ENCODE measurements at regions not wholly inside any gene's neighbourhood (a gene's known extent, or its start where the extent isn't known, plus 50 kb on each side); places are given as distances from the start of the nearest gene placed in this dataset.

DNA sequence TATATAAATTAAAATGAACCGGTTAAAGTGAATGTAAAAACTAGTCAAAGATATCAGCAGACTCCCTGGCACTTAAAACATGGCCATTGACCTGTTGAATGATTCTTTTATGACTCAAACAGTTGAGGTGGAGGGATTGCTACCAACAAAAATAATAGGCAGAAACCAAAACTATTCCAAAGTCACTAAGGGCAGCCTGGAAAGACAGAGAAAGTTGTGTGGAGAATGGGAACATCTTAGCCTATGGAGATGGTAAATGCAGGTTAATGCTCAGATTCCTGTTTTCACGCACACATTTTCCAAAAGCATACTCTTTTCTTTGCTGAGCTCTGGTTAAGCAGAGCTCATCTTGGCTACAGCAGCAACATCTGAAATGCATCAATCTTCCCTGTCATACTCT lies 553.5 kb downstream of the HACE1 start:
- Mint-ChIP-seq H3K4me3 (no peak overlapping the region), H3K36me3 (no peaks in the 10 kb centered on the region), H3K27ac (no peak overlapping the region), H3K4me1 (peaks cover 8% of the 10 kb centered on the region), H3K27me3 (ENCODE audit: low read depth) (no peaks in the 10 kb centered on the region), H3K9me3 (no peaks in the 10 kb centered on the region)
- ChIA-PET POLR2A (no interaction called here), CTCF (no interaction called here)
- DNase-seq (ENCODE audit: low spot score) (no peak), ATAC-seq (no peak)
- TF ChIP-seq JUN (CRISPR knock-in tag; IDR thresholded peaks at IDR 0.05) (no peak), KAT7 (CRISPR knock-in tag; IDR thresholded peaks at IDR 0.05; ENCODE audit: borderline replicate concordance) (no peak)
- TF ChIP-seq, protein P1, sequence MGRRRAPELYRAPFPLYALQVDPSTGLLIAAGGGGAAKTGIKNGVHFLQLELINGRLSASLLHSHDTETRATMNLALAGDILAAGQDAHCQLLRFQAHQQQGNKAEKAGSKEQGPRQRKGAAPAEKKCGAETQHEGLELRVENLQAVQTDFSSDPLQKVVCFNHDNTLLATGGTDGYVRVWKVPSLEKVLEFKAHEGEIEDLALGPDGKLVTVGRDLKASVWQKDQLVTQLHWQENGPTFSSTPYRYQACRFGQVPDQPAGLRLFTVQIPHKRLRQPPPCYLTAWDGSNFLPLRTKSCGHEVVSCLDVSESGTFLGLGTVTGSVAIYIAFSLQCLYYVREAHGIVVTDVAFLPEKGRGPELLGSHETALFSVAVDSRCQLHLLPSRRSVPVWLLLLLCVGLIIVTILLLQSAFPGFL (CRISPR knock-in tag; IDR thresholded peaks at IDR 0.05; ENCODE audit: borderline replicate concordance), result no peak

DNA sequence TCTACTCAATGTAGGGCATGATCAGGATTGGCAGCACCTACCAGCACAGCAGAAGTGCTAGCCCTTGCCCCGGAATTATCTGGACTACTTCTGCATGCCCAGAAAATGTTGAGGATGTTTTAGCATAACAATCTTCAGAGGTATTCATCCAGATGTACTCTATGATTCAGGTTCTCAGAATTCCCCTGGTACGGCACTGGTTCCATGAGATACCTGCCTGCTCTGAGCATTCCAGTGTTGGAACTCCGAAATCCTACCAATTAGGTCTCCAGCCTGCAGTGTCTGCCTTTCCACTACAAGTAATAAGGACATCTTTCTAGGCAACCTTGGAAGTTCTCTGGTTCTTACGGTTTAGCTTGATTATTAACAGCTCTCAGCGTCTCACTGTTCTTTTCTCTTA lies 554.5 kb downstream of the HACE1 start:
- Mint-ChIP-seq H3K9me3 (no peaks in the 10 kb centered on the region), H3K4me3 (no peak overlapping the region), H3K4me1 (peaks cover 13% of the 10 kb centered on the region), H3K36me3 (no peaks in the 10 kb centered on the region), H3K27ac (no peak overlapping the region), H3K27me3 (ENCODE audit: low read depth) (no peaks in the 10 kb centered on the region)
- no peak for TF ChIP-seq TP53 (CRISPR knock-in tag; IDR thresholded peaks at IDR 0.05)
- TF ChIP-seq, protein P2, sequence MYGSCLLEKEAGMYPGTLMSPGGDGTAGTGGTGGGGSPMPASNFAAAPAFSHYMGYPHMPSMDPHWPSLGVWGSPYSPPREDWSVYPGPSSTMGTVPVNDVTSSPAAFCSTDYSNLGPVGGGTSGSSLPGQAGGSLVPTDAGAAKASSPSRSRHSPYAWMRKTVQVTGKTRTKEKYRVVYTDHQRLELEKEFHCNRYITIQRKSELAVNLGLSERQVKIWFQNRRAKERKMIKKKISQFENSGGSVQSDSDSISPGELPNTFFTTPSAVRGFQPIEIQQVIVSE (CRISPR knock-in tag; IDR thresholded peaks at IDR 0.05; ENCODE audit: borderline replicate concordance), result no peak
- TF ChIP-seq, protein P3, sequence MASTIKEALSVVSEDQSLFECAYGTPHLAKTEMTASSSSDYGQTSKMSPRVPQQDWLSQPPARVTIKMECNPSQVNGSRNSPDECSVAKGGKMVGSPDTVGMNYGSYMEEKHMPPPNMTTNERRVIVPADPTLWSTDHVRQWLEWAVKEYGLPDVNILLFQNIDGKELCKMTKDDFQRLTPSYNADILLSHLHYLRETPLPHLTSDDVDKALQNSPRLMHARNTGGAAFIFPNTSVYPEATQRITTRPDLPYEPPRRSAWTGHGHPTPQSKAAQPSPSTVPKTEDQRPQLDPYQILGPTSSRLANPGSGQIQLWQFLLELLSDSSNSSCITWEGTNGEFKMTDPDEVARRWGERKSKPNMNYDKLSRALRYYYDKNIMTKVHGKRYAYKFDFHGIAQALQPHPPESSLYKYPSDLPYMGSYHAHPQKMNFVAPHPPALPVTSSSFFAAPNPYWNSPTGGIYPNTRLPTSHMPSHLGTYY (CRISPR knock-in tag; IDR thresholded peaks at IDR 0.05), result no peak
- no peak for TF ChIP-seq ZNF416 (CRISPR knock-in tag; IDR thresholded peaks at IDR 0.05)
- TF ChIP-seq, protein P4, sequence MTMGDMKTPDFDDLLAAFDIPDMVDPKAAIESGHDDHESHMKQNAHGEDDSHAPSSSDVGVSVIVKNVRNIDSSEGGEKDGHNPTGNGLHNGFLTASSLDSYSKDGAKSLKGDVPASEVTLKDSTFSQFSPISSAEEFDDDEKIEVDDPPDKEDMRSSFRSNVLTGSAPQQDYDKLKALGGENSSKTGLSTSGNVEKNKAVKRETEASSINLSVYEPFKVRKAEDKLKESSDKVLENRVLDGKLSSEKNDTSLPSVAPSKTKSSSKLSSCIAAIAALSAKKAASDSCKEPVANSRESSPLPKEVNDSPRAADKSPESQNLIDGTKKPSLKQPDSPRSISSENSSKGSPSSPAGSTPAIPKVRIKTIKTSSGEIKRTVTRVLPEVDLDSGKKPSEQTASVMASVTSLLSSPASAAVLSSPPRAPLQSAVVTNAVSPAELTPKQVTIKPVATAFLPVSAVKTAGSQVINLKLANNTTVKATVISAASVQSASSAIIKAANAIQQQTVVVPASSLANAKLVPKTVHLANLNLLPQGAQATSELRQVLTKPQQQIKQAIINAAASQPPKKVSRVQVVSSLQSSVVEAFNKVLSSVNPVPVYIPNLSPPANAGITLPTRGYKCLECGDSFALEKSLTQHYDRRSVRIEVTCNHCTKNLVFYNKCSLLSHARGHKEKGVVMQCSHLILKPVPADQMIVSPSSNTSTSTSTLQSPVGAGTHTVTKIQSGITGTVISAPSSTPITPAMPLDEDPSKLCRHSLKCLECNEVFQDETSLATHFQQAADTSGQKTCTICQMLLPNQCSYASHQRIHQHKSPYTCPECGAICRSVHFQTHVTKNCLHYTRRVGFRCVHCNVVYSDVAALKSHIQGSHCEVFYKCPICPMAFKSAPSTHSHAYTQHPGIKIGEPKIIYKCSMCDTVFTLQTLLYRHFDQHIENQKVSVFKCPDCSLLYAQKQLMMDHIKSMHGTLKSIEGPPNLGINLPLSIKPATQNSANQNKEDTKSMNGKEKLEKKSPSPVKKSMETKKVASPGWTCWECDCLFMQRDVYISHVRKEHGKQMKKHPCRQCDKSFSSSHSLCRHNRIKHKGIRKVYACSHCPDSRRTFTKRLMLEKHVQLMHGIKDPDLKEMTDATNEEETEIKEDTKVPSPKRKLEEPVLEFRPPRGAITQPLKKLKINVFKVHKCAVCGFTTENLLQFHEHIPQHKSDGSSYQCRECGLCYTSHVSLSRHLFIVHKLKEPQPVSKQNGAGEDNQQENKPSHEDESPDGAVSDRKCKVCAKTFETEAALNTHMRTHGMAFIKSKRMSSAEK (CRISPR knock-in tag; IDR thresholded peaks at IDR 0.05; ENCODE audit: borderline replicate concordance), result no peak
- no peak for TF ChIP-seq JUN (CRISPR knock-in tag; IDR thresholded peaks at IDR 0.05)
- TF ChIP-seq MXD4 (CRISPR knock-in tag; IDR thresholded peaks at IDR 0.05; ENCODE audit: borderline replicate concordance), result no peak
- TF ChIP-seq, protein P5, sequence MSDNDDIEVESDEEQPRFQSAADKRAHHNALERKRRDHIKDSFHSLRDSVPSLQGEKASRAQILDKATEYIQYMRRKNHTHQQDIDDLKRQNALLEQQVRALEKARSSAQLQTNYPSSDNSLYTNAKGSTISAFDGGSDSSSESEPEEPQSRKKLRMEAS (CRISPR knock-in tag; IDR thresholded peaks at IDR 0.05), result no peak
- TF ChIP-seq, protein P6, sequence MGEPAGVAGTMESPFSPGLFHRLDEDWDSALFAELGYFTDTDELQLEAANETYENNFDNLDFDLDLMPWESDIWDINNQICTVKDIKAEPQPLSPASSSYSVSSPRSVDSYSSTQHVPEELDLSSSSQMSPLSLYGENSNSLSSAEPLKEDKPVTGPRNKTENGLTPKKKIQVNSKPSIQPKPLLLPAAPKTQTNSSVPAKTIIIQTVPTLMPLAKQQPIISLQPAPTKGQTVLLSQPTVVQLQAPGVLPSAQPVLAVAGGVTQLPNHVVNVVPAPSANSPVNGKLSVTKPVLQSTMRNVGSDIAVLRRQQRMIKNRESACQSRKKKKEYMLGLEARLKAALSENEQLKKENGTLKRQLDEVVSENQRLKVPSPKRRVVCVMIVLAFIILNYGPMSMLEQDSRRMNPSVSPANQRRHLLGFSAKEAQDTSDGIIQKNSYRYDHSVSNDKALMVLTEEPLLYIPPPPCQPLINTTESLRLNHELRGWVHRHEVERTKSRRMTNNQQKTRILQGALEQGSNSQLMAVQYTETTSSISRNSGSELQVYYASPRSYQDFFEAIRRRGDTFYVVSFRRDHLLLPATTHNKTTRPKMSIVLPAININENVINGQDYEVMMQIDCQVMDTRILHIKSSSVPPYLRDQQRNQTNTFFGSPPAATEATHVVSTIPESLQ (CRISPR knock-in tag; IDR thresholded peaks at IDR 0.05), result no peak
- no peak for TF ChIP-seq GTF2I (CRISPR knock-in tag; conservative IDR thresholded peaks at IDR 0.05)
- TF ChIP-seq GRHL2 (CRISPR knock-in tag; IDR thresholded peaks at IDR 0.05; ENCODE audit: insufficient replicate concordance, severe bottlenecking), result no peak
- TF ChIP-seq, protein P7, sequence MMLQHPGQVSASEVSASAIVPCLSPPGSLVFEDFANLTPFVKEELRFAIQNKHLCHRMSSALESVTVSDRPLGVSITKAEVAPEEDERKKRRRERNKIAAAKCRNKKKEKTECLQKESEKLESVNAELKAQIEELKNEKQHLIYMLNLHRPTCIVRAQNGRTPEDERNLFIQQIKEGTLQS (CRISPR knock-in tag; conservative IDR thresholded peaks at IDR 0.05), result no peak
- no peak for TF ChIP-seq CBFB (CRISPR knock-in tag; IDR thresholded peaks at IDR 0.05; ENCODE audit: low read depth)
- no peak for TF ChIP-seq SP1 (CRISPR knock-in tag; conservative IDR thresholded peaks at IDR 0.05)
- ATAC-seq, result no peak
- POLR2A ChIA-PET, result no interaction called here
- CTCF ChIA-PET, result no interaction called here
- no peak for DNase-seq (ENCODE audit: low spot score)

All from WTC11 (cell line).